ENCODE measurements at regions not wholly inside any gene's neighbourhood (a gene's known extent, or its start where the extent isn't known, plus 50 kb on each side); places are given as distances from the start of the nearest gene placed in this dataset.

GRCh38 chr11:37088573-37088910 lies 490.5 kb upstream of the RAG2 start:
- TF ChIP-seq, protein P1, sequence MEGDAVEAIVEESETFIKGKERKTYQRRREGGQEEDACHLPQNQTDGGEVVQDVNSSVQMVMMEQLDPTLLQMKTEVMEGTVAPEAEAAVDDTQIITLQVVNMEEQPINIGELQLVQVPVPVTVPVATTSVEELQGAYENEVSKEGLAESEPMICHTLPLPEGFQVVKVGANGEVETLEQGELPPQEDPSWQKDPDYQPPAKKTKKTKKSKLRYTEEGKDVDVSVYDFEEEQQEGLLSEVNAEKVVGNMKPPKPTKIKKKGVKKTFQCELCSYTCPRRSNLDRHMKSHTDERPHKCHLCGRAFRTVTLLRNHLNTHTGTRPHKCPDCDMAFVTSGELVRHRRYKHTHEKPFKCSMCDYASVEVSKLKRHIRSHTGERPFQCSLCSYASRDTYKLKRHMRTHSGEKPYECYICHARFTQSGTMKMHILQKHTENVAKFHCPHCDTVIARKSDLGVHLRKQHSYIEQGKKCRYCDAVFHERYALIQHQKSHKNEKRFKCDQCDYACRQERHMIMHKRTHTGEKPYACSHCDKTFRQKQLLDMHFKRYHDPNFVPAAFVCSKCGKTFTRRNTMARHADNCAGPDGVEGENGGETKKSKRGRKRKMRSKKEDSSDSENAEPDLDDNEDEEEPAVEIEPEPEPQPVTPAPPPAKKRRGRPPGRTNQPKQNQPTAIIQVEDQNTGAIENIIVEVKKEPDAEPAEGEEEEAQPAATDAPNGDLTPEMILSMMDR (IDR thresholded peaks at IDR 0.05; ENCODE audit: insufficient read depth, low read length), result no peak
- TF ChIP-seq POLR2AphosphoS5 (IDR thresholded peaks at IDR 0.05; ENCODE audit: low read depth), result no peak

Measured in HL-60 (cell line).